HEK293 (cell line): ENCODE measurements at regions not wholly inside any gene's neighbourhood (a gene's known extent, or its start where the extent isn't known, plus 50 kb on each side); places are given as distances from the start of the nearest gene placed in this dataset.

Experiments
- CTCF ChIP-seq: fragments of 450-650 bp; formaldehyde crosslinking; IDR thresholded peaks from 2 replicates; pipeline ENCODE4 v1.5.1; 2016; ENCODE audit warnings: missing biosample characterization, missing genetic modification characterization
- HOXA7 ChIP-seq: sonication (generic); formaldehyde crosslinking; IDR thresholded peaks from 2 replicates; pipeline ENCODE4 v1.8.1; 2022; ENCODE audit warnings: missing genetic modification reagents, borderline replicate concordance
- OVOL3 ChIP-seq: fragments of 450-650 bp; formaldehyde crosslinking; IDR thresholded peaks from 2 replicates; pipeline ENCODE4 v1.5.1; 2016; ENCODE audit warnings: missing biosample characterization, missing genetic modification characterization
- REST ChIP-seq: fragments of 450-650 bp; formaldehyde crosslinking; IDR thresholded peaks from 2 replicates; pipeline ENCODE4 v1.5.1; 2016; ENCODE audit warnings: missing biosample characterization, missing genetic modification characterization
- ZNF391 ChIP-seq: fragments of 450-650 bp; formaldehyde crosslinking; IDR thresholded peaks from 2 replicates; pipeline ENCODE4 v1.5.1; 2016; ENCODE audit warnings: low read depth, missing biosample characterization, missing genetic modification characterization, borderline replicate concordance
- ZNF561 ChIP-seq: fragments of 450-650 bp; IDR thresholded peaks from 2 replicates; pipeline ENCODE4 v1.5.1; 2018; ENCODE audit warnings: missing biosample characterization, missing genetic modification characterization, borderline replicate concordance
- ZNF639 ChIP-seq: fragments of 450-650 bp; formaldehyde crosslinking; IDR thresholded peaks from 2 replicates; pipeline ENCODE4 v1.5.1; 2016; ENCODE audit warnings: missing biosample characterization, missing genetic modification characterization
- ZNF654 ChIP-seq: fragments of 450-650 bp; formaldehyde crosslinking; IDR thresholded peaks from 2 replicates; pipeline ENCODE4 v1.5.1; 2016; ENCODE audit warnings: low read depth, missing biosample characterization, missing genetic modification characterization
- TF ChIP-seq, protein P1 (sequence below): IDR thresholded peaks from 2 replicates; pipeline ENCODE4 v1.6.1; 2011; ENCODE audit warnings: mild to moderate bottlenecking, low read depth, low read length, borderline replicate concordance
- TF ChIP-seq, protein P2 (sequence below): fragments of 450-650 bp; formaldehyde crosslinking; IDR thresholded peaks from 2 replicates; pipeline ENCODE4 v1.5.1; 2017; ENCODE audit warnings: missing biosample characterization, missing genetic modification characterization
- TF ChIP-seq, protein P3 (sequence below): fragments of 450-650 bp; formaldehyde crosslinking; IDR thresholded peaks from 2 replicates; pipeline ENCODE4 v1.5.1; 2016; ENCODE audit warnings: missing biosample characterization, missing genetic modification characterization

DNA sequence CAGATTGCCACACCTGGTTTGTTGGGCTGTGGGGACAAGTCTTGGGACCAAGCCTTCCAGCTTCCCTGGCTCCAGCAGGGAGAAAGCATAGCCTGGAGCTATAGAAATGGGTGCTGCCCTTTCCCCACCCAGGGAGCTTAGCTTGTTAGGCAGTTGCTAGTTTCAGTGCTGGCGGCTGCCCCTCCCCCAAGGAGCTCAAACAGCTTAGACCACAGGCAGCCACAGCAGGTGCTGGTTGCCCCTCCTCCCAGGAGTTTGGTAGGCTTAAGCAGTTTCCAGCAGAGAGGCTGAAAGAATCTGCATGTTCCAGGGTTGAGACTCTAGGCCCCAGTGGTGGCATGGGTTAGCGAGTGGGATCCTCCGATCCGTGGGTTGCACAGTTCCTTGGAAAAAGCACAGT is 889.7 kb downstream of the IGSF11 start:
- TF ChIP-seq, protein P1, sequence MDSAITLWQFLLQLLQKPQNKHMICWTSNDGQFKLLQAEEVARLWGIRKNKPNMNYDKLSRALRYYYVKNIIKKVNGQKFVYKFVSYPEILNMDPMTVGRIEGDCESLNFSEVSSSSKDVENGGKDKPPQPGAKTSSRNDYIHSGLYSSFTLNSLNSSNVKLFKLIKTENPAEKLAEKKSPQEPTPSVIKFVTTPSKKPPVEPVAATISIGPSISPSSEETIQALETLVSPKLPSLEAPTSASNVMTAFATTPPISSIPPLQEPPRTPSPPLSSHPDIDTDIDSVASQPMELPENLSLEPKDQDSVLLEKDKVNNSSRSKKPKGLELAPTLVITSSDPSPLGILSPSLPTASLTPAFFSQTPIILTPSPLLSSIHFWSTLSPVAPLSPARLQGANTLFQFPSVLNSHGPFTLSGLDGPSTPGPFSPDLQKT, result no peak
- TF ChIP-seq, protein P2, sequence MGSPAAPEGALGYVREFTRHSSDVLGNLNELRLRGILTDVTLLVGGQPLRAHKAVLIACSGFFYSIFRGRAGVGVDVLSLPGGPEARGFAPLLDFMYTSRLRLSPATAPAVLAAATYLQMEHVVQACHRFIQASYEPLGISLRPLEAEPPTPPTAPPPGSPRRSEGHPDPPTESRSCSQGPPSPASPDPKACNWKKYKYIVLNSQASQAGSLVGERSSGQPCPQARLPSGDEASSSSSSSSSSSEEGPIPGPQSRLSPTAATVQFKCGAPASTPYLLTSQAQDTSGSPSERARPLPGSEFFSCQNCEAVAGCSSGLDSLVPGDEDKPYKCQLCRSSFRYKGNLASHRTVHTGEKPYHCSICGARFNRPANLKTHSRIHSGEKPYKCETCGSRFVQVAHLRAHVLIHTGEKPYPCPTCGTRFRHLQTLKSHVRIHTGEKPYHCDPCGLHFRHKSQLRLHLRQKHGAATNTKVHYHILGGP (tag by site-specific recombination), result no peak
- TF ChIP-seq CTCF (tag by site-specific recombination) (no peak), ZNF391 (tag by site-specific recombination) (no peak), ZNF654 (no peak), ZNF561 (tag by site-specific recombination) (no peak), OVOL3 (no peak), ZNF639 (tag by site-specific recombination) (no peak), HOXA7 (no peak), REST (tag by site-specific recombination) (no peak)
- TF ChIP-seq, protein P3, sequence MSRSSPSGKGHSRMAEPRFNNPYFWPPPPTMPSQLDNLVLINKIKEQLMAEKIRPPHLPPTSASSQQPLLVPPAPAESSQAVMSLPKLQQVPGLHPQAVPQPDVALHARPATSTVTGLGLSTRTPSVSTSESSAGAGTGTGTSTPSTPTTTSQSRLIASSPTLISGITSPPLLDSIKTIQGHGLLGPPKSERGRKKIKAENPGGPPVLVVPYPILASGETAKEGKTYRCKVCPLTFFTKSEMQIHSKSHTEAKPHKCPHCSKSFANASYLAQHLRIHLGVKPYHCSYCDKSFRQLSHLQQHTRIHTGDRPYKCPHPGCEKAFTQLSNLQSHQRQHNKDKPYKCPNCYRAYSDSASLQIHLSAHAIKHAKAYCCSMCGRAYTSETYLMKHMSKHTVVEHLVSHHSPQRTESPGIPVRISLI (tag by site-specific recombination), result no peak
